ENCODE measurements at regions not wholly inside any gene's neighbourhood (a gene's known extent, or its start where the extent isn't known, plus 50 kb on each side); places are given as distances from the start of the nearest gene placed in this dataset.

- H4K20me1 ChIP-seq (ENCODE audit: control insufficient read depth, insufficient read depth, low read length, poor library complexity, severe bottlenecking) = no peaks in the 10 kb centered on the region
- H2AFZ ChIP-seq (ENCODE audit: insufficient read depth, low read depth, low read length, poor library complexity, severe bottlenecking) = no peak overlapping the region
- Mint-ChIP-seq H3K27me3 (peaks cover 20% of the 10 kb centered on the region), H3K9me3 (ENCODE audit: insufficient read depth) (no peaks in the 10 kb centered on the region), H3K4me3 (no peak overlapping the region), H3K4me1 (no peaks in the 10 kb centered on the region), H3K27ac (no peak overlapping the region)
- H3K4me2 ChIP-seq (replicated peaks; ENCODE audit: low read depth, low read length, poor library complexity, severe bottlenecking) = no peak overlapping the region
- H3K36me3 ChIP-seq (replicated peaks in 1 of 2; ENCODE audit: control extremely low read depth in 1 of 2, control insufficient read depth in 1 of 2, extremely low read depth in 1 of 2, insufficient read depth in 2 of 2, low read length in 1 of 2) = no peaks in the 10 kb centered on the region
- CTCF ChIA-PET = interaction anchor here (1.5 kb wide), 1 partner anchor 13 kb away, joined by 3 read pairs; no protein-coding TSS in a partner anchor
- no peak overlapping the region for H3K27ac ChIP-seq (ENCODE audit: low read length in 2 of 2)
- POLR2A ChIA-PET = interaction anchor here (0.6 kb wide), 1 partner anchor 13 kb away, joined by 3 read pairs; no protein-coding TSS in a partner anchor
- H3K9ac ChIP-seq (ENCODE audit: low read length) = no peak overlapping the region
- H3K27me3 ChIP-seq (replicated peaks in 1 of 4; ENCODE audit: control extremely low read depth in 1 of 4, control insufficient read depth in 3 of 4, insufficient read depth in 4 of 4, low read length in 3 of 4) = peaks cover 0 to 4% (median 0%) of the 10 kb centered on the region in 4 experiments
- ATAC-seq (ENCODE audit: low read depth) (no peak), DNase-seq (no peak)
- 100% methylated on average over 1 of the region's 3 CpGs for WGBS (ENCODE audit: insufficient coverage)
- H3K9me3 ChIP-seq (ENCODE audit: control extremely low read depth in 1 of 3, control insufficient read depth in 2 of 3, insufficient read depth in 1 of 3, low read length in 2 of 3) = no peaks in the 10 kb centered on the region
- TF ChIP-seq EZH2 (IDR thresholded peaks at IDR 0.05; ENCODE audit: borderline replicate concordance, insufficient read depth, low read depth, low read length, poor library complexity, severe bottlenecking) (no peak), CTCF (IDR thresholded peaks at IDR 0.05) (no peak)
- intact Hi-C loops (cut with micrococcal nuclease) = no loop called here
- H3K4me3 ChIP-seq (ENCODE audit: control extremely low read depth in 1 of 5, extremely low read depth in 1 of 5, insufficient read depth in 1 of 5, low read depth in 2 of 5, low read length in 4 of 5) = no peak overlapping the region
- H3K79me2 ChIP-seq (ENCODE audit: control insufficient read depth, insufficient read depth, low read length) = no peaks in the 10 kb centered on the region
- H3K4me1 ChIP-seq (ENCODE audit: control insufficient read depth in 2 of 2, insufficient read depth in 2 of 2, low read length in 2 of 2) = no peaks in the 10 kb centered on the region
Measured at GRCh38 chr12:4052691-4053090, 179.5 kb upstream of the PARP11 start.

- no peak overlapping the region for H3K4me2 ChIP-seq (replicated peaks; ENCODE audit: low read depth, low read length, poor library complexity, severe bottlenecking)
- H2AFZ ChIP-seq (ENCODE audit: insufficient read depth, low read depth, low read length, poor library complexity, severe bottlenecking) = no peak overlapping the region
- intact Hi-C loops (cut with micrococcal nuclease) = no loop called here
- no peaks in the 10 kb centered on the region for H3K79me2 ChIP-seq (ENCODE audit: control insufficient read depth, insufficient read depth, low read length)
- ATAC-seq (ENCODE audit: low read depth) (no peak), DNase-seq (no peak)
- no peaks in the 10 kb centered on the region for H4K20me1 ChIP-seq (ENCODE audit: control insufficient read depth, insufficient read depth, low read length, poor library complexity, severe bottlenecking)
- CTCF ChIA-PET = interaction anchor here (1.5 kb wide), 1 partner anchor 12 kb away, joined by 3 read pairs; no protein-coding TSS in a partner anchor
- no peaks in the 10 kb centered on the region for H3K4me1 ChIP-seq (ENCODE audit: control insufficient read depth in 2 of 2, insufficient read depth in 2 of 2, low read length in 2 of 2)
- WGBS (ENCODE audit: insufficient coverage) = no CpG with 5 or more reads among the region's 1 CpG
- no peak overlapping the region for H3K4me3 Mint-ChIP-seq
- no peak overlapping the region for H3K27ac ChIP-seq (ENCODE audit: low read length in 2 of 2)
- POLR2A ChIA-PET = no interaction called here
- TF ChIP-seq CTCF (IDR thresholded peaks at IDR 0.05) (no peak), EZH2 (IDR thresholded peaks at IDR 0.05; ENCODE audit: borderline replicate concordance, insufficient read depth, low read depth, low read length, poor library complexity, severe bottlenecking) (no peak)
- no peaks in the 10 kb centered on the region for H3K9me3 ChIP-seq (ENCODE audit: control extremely low read depth in 1 of 3, control insufficient read depth in 2 of 3, insufficient read depth in 1 of 3, low read length in 2 of 3)
- no peaks in the 10 kb centered on the region for H3K36me3 ChIP-seq (replicated peaks in 1 of 2; ENCODE audit: control extremely low read depth in 1 of 2, control insufficient read depth in 1 of 2, extremely low read depth in 1 of 2, insufficient read depth in 2 of 2, low read length in 1 of 2)
- no peak overlapping the region for H3K27ac Mint-ChIP-seq
- no peaks in the 10 kb centered on the region for H3K9me3 Mint-ChIP-seq (ENCODE audit: insufficient read depth)
- peaks cover 15% of the 10 kb centered on the region for H3K27me3 Mint-ChIP-seq
- H3K9ac ChIP-seq (ENCODE audit: low read length) = no peak overlapping the region
- H3K27me3 ChIP-seq (replicated peaks in 1 of 4; ENCODE audit: control extremely low read depth in 1 of 4, control insufficient read depth in 3 of 4, insufficient read depth in 4 of 4, low read length in 3 of 4) = peaks cover 0 to 4% (median 0%) of the 10 kb centered on the region in 4 experiments
- no peaks in the 10 kb centered on the region for H3K4me1 Mint-ChIP-seq
- H3K4me3 ChIP-seq (ENCODE audit: control extremely low read depth in 1 of 5, extremely low read depth in 1 of 5, insufficient read depth in 1 of 5, low read depth in 2 of 5, low read length in 4 of 5) = no peak overlapping the region
Measured at GRCh38 chr12:4051596-4051995, 178.4 kb upstream of the PARP11 start.
